Skeletal muscle cell (primary cell): ENCODE measurements at regions not wholly inside any gene's neighbourhood (a gene's known extent, or its start where the extent isn't known, plus 50 kb on each side); places are given as distances from the start of the nearest gene placed in this dataset.
"Not testable (repeated sequence)": the region's sequence is repeated elsewhere in the genome, so short reads cannot be mapped to it uniquely, and the experiment has no call there.

Experiments
- DNase-seq: peaks from one replicate; pipeline ENCODE4 v3.0.0-alpha.2; 2010; ENCODE audit warnings: low read depth
- H3K4me3 ChIP-seq: 2 replicates; pipeline ENCODE4 v1.5.1; 2011; ENCODE audit warnings: low read depth, mild to moderate bottlenecking, control low read depth, low read length, moderate library complexity

GRCh38 chr3:125779276-125779675 is 184.0 kb upstream of the OSBPL11 start:
- H3K4me3 ChIP-seq, DNase-seq: not testable (repeated sequence)

DNA sequence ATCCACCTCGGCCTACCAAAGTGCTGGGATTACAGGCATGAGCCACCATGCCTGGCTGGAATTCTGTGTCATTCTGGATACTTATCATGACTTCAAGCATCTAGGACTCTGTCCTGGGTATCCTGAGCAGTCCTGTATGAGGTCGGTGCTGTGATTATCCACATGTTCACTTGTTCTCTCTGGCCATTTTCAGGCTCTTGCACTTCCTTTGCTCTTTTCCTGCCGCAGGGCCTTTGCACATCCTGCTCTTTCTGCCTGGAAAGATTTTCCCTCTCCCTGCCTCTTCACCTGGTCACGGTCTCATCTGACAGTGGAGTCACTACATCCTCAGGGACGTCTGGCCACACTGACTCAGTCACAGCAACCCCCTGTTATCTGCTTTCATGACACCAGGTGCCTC is 184.6 kb upstream of the OSBPL11 start:
- not testable (repeated sequence) for H3K4me3 ChIP-seq, DNase-seq

DNA sequence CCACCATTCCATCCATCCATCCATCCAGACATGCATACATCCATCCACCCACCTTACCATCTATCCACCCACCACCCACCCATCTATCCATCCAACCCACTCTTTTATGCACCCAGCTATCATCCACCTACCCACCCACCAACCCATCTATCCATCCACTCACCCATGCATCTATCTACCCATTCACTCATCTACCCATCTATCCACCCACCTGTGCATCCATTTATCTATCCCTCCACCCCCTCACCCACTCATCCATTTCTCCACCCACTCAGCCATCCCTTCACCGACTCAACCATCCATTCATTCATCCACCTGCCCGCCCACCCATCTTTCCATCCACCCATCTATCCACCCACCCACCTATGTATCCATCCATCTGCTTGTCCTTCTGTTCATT is 186.4 kb upstream of the OSBPL11 start:
- DNase-seq, H3K4me3 ChIP-seq: not testable (repeated sequence)

- not testable (repeated sequence) for DNase-seq, H3K4me3 ChIP-seq
Measured at GRCh38 chr3:125790312-125790711, 178.7 kb upstream of the ROPN1B start.

DNA sequence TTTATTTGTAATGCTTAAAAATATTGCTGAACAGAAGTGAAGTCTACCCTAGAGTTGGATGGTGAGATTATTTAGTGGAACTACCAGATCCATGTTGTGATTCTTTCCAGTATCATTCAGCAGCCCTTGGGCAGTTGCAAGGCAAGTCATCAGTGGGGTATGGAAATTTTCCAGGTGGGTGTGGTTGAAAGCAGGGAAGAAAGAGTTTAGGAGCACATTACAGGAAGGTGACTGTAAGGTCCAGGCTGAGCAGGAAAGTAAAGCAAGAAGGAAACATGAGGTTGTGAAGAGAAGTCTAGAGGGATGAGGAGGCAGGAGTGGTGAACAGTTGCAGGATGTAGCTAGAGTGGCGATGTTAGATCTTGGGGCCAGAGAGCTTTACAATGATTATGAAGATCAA is 178.0 kb upstream of the ROPN1B start:
- H3K4me3 ChIP-seq, DNase-seq: not testable (repeated sequence)

DNA sequence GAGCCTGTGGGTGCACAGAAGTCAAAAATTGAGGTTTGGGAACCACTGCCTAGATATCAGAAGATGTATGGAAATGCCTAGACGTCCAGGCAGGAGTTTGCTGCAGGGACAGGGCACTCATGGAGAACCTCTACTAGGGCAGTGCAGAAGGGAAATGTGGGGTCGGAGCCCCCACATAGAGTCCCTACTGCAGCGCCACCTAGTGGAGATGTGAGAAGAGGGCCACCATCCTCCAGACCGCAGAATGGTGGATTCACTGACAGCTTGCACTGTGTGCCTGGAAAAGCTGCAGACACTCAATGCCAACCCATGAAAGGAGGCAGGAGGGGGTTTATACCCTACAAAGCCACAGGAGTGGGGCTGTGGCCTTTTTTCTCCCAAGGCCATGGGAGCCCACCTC is 159.0 kb upstream of the ROPN1B start:
- H3K4me3 ChIP-seq, DNase-seq: not testable (repeated sequence)

DNA sequence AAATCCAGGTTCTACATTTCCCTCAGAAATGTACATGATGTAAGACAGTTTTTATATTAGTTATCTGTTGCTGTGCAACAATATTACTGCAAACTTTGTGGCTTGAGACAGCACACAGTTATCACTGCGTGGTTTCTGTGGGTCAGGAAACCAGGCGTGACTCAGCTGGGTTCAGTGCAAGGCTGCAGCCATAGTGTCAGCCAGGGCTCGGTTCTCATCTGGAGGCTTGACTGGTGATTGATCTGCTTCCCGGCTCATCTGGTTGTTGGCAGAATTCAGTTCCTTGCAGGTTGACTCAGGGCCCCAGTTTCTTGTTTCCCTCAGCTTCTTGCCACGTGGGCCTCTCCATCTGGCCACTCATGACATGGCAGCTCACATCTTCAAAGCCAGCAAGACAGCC is 146.8 kb upstream of the ROPN1B start:
- H3K4me3 ChIP-seq, result not testable (repeated sequence)
- DNase-seq, result peak; percentile 4

DNA sequence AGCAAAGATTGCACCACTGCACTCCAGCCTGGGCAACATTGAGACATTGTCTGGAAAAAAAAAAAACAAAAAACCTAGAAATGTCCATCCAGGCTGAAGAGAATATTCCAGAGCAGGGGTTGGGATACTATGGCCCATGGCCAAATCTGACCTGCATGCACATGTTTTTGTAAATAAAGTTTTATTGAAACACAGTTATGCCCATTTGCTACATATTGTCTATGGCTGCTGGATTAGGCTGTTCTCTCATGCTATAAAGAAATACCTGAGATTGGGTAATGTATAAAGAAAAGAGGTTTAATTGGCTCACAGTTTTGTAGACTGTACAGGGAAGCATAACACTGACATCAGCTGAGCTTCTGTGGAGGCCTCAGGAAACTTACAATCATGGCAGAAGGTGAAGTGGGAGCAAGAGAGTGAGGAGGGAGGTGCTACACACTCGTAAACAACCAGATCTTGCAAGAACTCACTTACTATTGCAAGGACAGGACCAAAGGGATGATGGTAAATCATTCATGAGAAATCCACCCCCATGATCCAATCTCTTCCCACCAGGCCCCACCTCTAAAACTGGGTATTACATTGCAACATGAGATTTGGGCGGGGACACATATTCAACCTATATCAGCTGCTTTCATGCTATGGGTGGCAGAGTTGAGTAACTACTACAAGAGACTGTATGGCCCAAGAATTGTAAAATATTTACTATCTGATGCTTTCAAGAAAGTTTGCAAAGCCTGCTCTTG is 137.8 kb upstream of the ROPN1B start:
- DNase-seq, H3K4me3 ChIP-seq: not testable (repeated sequence)

DNA sequence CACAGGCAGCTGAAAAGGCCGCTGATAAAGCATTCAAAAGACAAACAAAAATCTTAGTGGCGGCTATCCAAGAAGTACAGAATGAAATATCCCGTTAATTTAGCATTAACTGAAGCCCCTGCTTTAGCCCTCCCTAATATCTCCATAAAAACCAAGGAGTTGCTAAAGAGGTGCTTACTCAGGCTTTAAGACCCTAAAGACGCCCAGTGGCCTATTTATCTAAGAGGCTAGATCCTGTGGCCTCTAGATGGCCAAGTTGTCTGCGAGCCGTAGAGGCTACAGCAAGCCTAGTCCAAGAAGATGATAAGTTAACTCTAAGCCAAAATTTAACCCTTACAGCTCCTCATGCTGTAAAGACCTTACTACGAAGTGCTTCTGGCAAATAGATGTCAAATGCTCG is 133.4 kb upstream of the ROPN1B start:
- H3K4me3 ChIP-seq, DNase-seq: not testable (repeated sequence)

GRCh38 chr3:125836011-125836551 is 132.9 kb upstream of the ROPN1B start:
- DNase-seq, result peak; percentile 31

GRCh38 chr3:125836786-125837185 is 132.2 kb upstream of the ROPN1B start:
- H3K4me3 ChIP-seq, DNase-seq: not testable (repeated sequence)

More at GRCh38 chr3:125836011-125836551, 132.9 kb upstream of the ROPN1B start:
- not testable (repeated sequence) for H3K4me3 ChIP-seq

DNA sequence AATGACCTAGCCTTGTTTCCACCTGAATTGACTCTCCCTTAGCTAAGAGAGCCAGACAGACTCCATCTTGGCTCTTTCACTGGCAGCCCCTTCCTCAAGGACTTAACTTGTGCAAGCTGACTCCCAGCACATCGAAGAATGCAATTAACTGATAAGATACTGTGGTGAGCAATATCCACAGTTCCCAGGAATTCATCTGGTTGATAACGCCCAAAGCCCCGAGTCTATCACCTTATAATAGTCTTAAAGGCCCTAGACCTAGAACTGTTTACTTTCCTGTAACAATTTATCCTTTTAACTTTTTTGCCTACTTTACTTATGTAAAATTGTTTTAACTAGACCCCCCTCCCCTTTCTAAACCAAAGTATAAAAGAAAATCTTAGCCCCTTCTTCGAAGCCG is 130.1 kb upstream of the ROPN1B start:
- not testable (repeated sequence) for DNase-seq, H3K4me3 ChIP-seq

- not testable (repeated sequence) for DNase-seq, H3K4me3 ChIP-seq
Measured at GRCh38 chr3:125840465-125840864, 128.5 kb upstream of the ROPN1B start.

- not testable (repeated sequence) for DNase-seq
Measured at GRCh38 chr3:125847966-125848365, 121.0 kb upstream of the ROPN1B start.

DNA sequence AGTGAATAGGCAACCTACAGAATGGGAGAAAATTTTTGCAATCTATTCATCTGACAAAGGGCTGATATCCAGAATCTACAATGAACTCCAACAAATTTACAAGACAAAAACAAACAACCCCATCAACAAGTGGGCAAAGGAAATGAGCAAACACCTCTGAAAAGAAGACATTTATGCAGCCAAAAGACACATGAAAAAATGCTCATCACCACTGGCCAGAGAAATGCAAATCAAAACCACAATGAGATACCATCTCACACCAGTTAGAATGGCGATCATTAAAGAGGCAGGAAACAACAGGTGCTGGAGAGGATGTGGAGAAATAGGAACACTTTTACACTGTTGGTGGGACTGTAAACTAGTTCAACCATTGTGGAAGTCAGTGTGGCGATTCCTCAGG is 114.0 kb upstream of the ROPN1B start:
- DNase-seq, H3K4me3 ChIP-seq: not testable (repeated sequence)

More at GRCh38 chr3:125847966-125848365, 121.0 kb upstream of the ROPN1B start:
- H3K4me3 ChIP-seq, result not testable (repeated sequence)

- not testable (repeated sequence) for DNase-seq, H3K4me3 ChIP-seq
Measured at GRCh38 chr3:125860547-125860946, 108.4 kb upstream of the ROPN1B start.

- DNase-seq, H3K4me3 ChIP-seq: not testable (repeated sequence)
Measured at GRCh38 chr3:125862841-125863254, 106.1 kb upstream of the ROPN1B start.

DNA sequence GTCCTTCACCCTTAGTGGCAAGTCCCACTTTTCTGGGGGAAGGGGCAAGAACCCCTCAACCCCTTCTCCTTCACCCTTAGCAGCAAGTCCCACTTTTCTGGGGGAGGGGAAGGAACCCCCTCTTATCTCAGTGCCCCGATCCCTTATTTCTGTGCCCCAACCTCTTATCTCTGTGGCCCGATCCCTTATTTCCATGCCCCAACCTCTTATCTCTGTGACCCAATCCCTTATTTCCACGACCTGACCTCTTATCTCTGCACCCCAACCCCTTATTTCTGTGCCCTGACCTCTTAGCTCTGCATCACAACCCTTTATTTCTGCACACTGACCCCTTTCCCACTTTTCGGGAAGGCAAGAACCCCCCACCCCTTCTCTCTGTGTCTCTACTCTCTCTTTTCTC is 104.4 kb upstream of the ROPN1B start:
- DNase-seq, result not testable (repeated sequence)

DNA sequence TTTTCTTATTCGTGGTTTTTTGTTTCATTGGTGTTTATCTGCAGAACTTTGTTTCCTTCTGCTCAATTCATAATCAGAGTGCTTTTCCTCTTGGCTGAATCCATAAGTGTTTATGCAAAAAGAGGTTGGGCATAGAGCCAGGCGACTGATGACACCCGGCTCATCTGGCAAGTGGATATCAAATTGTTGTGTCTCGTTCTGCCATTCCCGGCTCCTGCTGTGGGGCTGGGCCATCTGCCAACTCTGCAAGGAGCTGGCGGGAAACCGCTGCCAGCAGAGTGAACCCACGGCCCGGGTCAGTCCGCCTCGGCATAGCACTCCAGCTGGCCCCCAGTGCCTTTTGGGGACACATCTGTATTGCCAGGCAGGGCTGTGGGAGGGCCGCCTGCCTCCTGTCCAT is 83.0 kb upstream of the ROPN1B start:
- DNase-seq, result peak; percentile 28
- H3K4me3 ChIP-seq, result not testable (repeated sequence)

More for the DNA sequence above, 104.4 kb upstream of the ROPN1B start:
- H3K4me3 ChIP-seq, result not testable (repeated sequence)

DNA sequence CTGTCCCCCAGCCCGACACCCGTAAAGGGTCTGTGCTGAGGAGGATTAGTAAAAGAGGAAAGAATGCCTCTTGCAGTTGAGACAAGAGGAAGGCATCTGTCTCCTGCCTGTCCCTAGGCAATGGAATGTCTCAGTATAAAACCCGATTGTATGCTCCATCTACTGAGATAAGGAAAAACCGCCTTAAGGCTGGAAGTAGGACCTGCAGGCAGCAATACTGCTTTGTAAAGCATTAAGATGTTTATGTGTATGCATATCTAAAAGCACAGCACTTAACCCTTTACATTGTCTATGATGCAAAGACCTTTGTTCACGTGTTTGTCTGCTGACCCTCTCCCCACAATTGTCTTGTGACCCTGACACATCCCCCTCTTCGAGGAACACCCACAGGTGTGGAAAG is 69.8 kb upstream of the ROPN1B start:
- not testable (repeated sequence) for DNase-seq

GRCh38 chr3:125901473-125901872 is 67.5 kb upstream of the ROPN1B start:
- not testable (repeated sequence) for DNase-seq

More for the DNA sequence above, 69.8 kb upstream of the ROPN1B start:
- not testable (repeated sequence) for H3K4me3 ChIP-seq

More at GRCh38 chr3:125901473-125901872, 67.5 kb upstream of the ROPN1B start:
- not testable (repeated sequence) for H3K4me3 ChIP-seq
